Activated naive CD4-positive, alpha-beta T cell treated with anti-CD3 and anti-CD28 coated beads, Interleukin-2, amount 10 ng/mL, durations not matched to agents 7 days and 5 days (primary cell): ENCODE measurements at regions not wholly inside any gene's neighbourhood (a gene's known extent, or its start where the extent isn't known, plus 50 kb on each side); places are given as distances from the start of the nearest gene placed in this dataset.

Experiments
- CTCF ChIA-PET: fragments of 350-600 bp; sonication (Branson Sonifier 250); formaldehyde crosslinking; loops from one replicate; lab custom pipeline; 2021; ENCODE audit warnings: antibody characterized with exemption; lab: Charles Lee
- DNase-seq: peaks from one replicate; pipeline ENCODE4 v3.0.0-alpha.2; 2020
- H3K27ac Mint-ChIP-seq: one replicate; pipeline ENCODE4 v1.8.0; 2021; ENCODE audit warnings: mild to moderate bottlenecking, moderate library complexity, mixed read lengths
- H3K27me3 Mint-ChIP-seq: one replicate; pipeline ENCODE4 v1.8.0; 2021; ENCODE audit warnings: mild to moderate bottlenecking, mixed read lengths
- H3K36me3 Mint-ChIP-seq: one replicate; pipeline ENCODE4 v1.8.0; 2021; ENCODE audit warnings: mixed read lengths
- H3K4me1 Mint-ChIP-seq: one replicate; pipeline ENCODE4 v1.8.0; 2021; ENCODE audit warnings: mixed read lengths
- H3K4me3 Mint-ChIP-seq: one replicate; pipeline ENCODE4 v1.8.0; 2021; ENCODE audit warnings: mild to moderate bottlenecking, moderate library complexity, mixed read lengths
- H3K9me3 Mint-ChIP-seq: one replicate; pipeline ENCODE4 v1.8.0; 2021; ENCODE audit warnings: mixed read lengths

GRCh38 chr20:48270885-48271284 is 485.6 kb upstream of the SULF2 start:
- Mint-ChIP-seq H3K9me3 (no peaks in the 10 kb centered on the region), H3K27ac (no peak overlapping the region), H3K36me3 (no peaks in the 10 kb centered on the region), H3K4me1 (no peaks in the 10 kb centered on the region), H3K4me3 (no peak overlapping the region), H3K27me3 (peaks cover 4% of the 10 kb centered on the region)
- CTCF ChIA-PET: no interaction called here
- no peak for DNase-seq

- Mint-ChIP-seq H3K4me3 (no peak overlapping the region), H3K9me3 (no peaks in the 10 kb centered on the region), H3K27me3 (peaks cover 4% of the 10 kb centered on the region), H3K27ac (no peak overlapping the region), H3K4me1 (no peaks in the 10 kb centered on the region), H3K36me3 (no peaks in the 10 kb centered on the region)
- DNase-seq: no peak
- CTCF ChIA-PET: no interaction called here
Measured at GRCh38 chr20:48267860-48268633, 482.8 kb upstream of the SULF2 start.

- CTCF ChIA-PET: no interaction called here
- Mint-ChIP-seq H3K9me3 (no peaks in the 10 kb centered on the region), H3K36me3 (no peaks in the 10 kb centered on the region), H3K27me3 (peaks cover 4% of the 10 kb centered on the region), H3K4me3 (no peak overlapping the region), H3K4me1 (no peaks in the 10 kb centered on the region), H3K27ac (no peak overlapping the region)
- no peak for DNase-seq
Measured at GRCh38 chr20:48266571-48266970, 481.3 kb upstream of the SULF2 start.

DNA sequence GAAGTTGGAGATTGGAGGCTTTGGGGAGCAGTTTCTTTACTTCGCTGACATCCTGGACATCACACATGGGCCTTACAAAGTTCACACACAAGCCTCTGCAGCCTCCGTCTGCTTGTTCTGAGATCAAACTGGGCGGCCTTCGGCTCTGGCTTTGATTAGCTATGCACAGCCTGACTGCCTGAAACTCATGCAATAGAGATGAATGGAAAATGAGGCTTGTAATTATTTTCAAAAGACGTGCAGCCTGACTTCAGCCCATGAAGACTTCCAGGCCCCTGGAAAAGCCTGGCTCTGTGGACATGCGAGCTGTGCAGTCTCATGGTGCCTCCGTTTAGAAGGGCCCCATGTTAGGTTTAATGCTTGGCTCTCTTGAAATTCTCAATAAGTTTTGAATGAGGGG is 480.5 kb upstream of the SULF2 start:
- no peak overlapping the region for H3K4me3 Mint-ChIP-seq

GRCh38 chr20:48262955-48263354 is 477.7 kb upstream of the SULF2 start:
- Mint-ChIP-seq H3K27ac (no peak overlapping the region), H3K4me1 (no peaks in the 10 kb centered on the region)

More for the DNA sequence above, 480.5 kb upstream of the SULF2 start:
- H3K4me1 Mint-ChIP-seq: no peaks in the 10 kb centered on the region
- H3K27ac Mint-ChIP-seq: no peak overlapping the region
- CTCF ChIA-PET: no interaction called here
- no peak for DNase-seq
- H3K36me3 Mint-ChIP-seq: no peaks in the 10 kb centered on the region
- H3K27me3 Mint-ChIP-seq: peaks cover 4% of the 10 kb centered on the region
- H3K9me3 Mint-ChIP-seq: no peaks in the 10 kb centered on the region

DNA sequence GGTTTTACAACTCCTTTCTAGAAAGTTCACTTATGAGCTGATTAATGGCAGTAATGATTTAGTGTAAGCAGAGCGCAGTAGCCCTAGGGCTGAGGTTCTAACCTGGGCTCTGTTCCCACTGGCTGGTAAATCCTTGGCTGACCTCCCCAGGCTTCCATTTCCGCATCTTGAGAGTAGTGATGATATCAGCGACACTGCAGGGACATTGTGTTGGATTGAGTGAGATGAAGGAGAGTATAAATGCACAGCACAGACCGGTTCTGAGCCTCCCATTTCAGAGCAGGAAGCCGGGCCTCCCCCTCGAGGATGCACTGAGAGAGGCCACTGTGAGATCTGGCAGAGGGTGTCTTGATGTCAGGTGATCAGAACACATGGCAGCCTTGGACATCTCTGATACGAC is 477.2 kb upstream of the SULF2 start:
- no peaks in the 10 kb centered on the region for H3K36me3 Mint-ChIP-seq
- CTCF ChIA-PET: no interaction called here

More at GRCh38 chr20:48262955-48263354, 477.7 kb upstream of the SULF2 start:
- Mint-ChIP-seq H3K27me3 (no peaks in the 10 kb centered on the region), H3K4me3 (no peak overlapping the region), H3K36me3 (no peaks in the 10 kb centered on the region), H3K9me3 (no peaks in the 10 kb centered on the region)
- CTCF ChIA-PET: no interaction called here
- DNase-seq: no peak

DNA sequence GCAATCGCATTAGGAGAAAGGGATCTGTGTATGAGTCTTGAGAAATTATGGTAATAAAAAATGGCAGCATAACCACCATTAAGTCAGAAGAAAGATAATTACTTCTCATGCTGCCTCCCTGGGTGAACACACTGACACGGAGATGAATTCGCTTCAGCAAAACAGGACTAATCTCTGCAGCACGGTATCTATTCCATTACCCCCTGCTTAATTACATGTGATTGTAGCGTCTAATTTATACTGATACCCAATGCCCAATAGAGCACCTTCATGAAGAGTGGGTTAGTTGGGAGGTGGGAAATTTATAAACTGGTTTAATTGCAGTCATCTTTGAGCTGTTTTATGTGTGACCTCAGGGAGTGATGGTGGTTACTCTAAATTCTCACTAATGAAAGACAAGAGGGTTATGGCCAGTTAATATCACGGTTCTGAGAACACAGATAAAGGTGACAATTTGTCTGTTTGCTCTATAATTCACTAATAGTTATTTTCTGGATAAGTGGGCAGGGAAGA is 476.2 kb upstream of the SULF2 start:
- no peaks in the 10 kb centered on the region for H3K4me1 Mint-ChIP-seq
- no peaks in the 10 kb centered on the region for H3K27me3 Mint-ChIP-seq
- H3K4me3 Mint-ChIP-seq: no peak overlapping the region
- H3K36me3 Mint-ChIP-seq: no peaks in the 10 kb centered on the region
- CTCF ChIA-PET: no interaction called here
- DNase-seq: no peak
- no peak overlapping the region for H3K27ac Mint-ChIP-seq
- H3K9me3 Mint-ChIP-seq: no peaks in the 10 kb centered on the region

More for the DNA sequence above, 477.2 kb upstream of the SULF2 start:
- H3K27ac Mint-ChIP-seq: no peak overlapping the region
- no peaks in the 10 kb centered on the region for H3K9me3 Mint-ChIP-seq
- DNase-seq: no peak
- no peaks in the 10 kb centered on the region for H3K4me1 Mint-ChIP-seq
- H3K4me3 Mint-ChIP-seq: no peak overlapping the region
- no peaks in the 10 kb centered on the region for H3K27me3 Mint-ChIP-seq

- Mint-ChIP-seq H3K27me3 (no peaks in the 10 kb centered on the region), H3K9me3 (no peaks in the 10 kb centered on the region)
Measured at GRCh38 chr20:48260129-48260756, 475.0 kb upstream of the SULF2 start.

DNA sequence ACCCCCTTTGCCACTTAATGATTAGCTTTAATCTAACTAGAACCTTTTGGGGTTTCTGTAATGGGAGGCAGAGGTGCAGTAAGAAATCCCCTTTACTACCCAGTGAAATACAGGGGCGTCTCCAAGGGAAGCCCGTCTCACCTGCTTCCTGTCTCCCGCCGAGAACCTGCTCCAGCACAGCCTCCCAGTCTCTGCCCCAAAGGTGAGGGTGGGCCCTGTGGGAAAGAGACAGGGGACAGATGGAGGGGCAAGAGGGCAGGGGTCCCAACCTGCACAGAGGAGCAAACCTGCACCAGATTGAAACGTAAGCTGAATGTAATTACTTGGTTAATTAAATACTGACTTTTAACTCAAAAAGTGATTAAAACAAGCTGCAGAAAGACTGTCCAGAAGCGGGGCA is 474.2 kb upstream of the SULF2 start:
- Mint-ChIP-seq H3K27me3 (no peaks in the 10 kb centered on the region), H3K27ac (no peak overlapping the region), H3K36me3 (no peaks in the 10 kb centered on the region), H3K4me3 (no peak overlapping the region), H3K9me3 (no peaks in the 10 kb centered on the region), H3K4me1 (no peaks in the 10 kb centered on the region)
- no peak for DNase-seq
- CTCF ChIA-PET: no interaction called here

More at GRCh38 chr20:48260129-48260756, 475.0 kb upstream of the SULF2 start:
- Mint-ChIP-seq H3K27ac (no peak overlapping the region), H3K36me3 (no peaks in the 10 kb centered on the region), H3K4me3 (no peak overlapping the region), H3K4me1 (no peaks in the 10 kb centered on the region)
- CTCF ChIA-PET: no interaction called here
- no peak for DNase-seq

DNA sequence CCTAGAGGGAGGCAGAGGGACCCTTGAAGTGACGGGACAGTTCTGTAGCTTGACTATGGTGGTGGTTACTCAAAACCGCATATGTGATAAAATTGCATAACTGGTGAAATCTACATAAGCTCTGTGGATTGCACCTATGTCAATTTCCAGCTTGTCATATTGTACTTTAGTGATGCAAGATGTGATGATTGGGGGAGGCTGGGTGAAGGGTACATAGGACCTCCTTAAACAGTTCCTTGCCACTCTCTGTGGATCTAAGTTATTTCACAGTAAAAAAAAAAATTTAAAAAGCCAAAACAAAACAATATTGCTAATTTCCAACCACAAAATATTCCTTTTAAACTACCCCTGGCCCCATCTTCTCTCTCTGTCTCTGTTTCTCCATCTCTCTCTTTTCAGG is 472.6 kb upstream of the SULF2 start:
- no peak overlapping the region for H3K4me3 Mint-ChIP-seq
- no peaks in the 10 kb centered on the region for H3K36me3 Mint-ChIP-seq
- CTCF ChIA-PET: interaction anchor here (0.5 kb wide), 1 partner anchor 144 kb away, joined by 3 read pairs; no protein-coding TSS in a partner anchor
- H3K9me3 Mint-ChIP-seq: no peaks in the 10 kb centered on the region
- peaks cover 3% of the 10 kb centered on the region for H3K27me3 Mint-ChIP-seq
- no peaks in the 10 kb centered on the region for H3K4me1 Mint-ChIP-seq
- H3K27ac Mint-ChIP-seq: no peak overlapping the region
- no peak for DNase-seq

- Mint-ChIP-seq H3K36me3 (no peaks in the 10 kb centered on the region), H3K27me3 (peaks cover 4% of the 10 kb centered on the region), H3K27ac (no peak overlapping the region), H3K9me3 (no peaks in the 10 kb centered on the region), H3K4me1 (no peaks in the 10 kb centered on the region), H3K4me3 (no peak overlapping the region)
- no peak for DNase-seq
- CTCF ChIA-PET: no interaction called here
Measured at GRCh38 chr20:48247961-48248360, 462.7 kb upstream of the SULF2 start.

- DNase-seq: no peak
- H3K36me3 Mint-ChIP-seq: no peaks in the 10 kb centered on the region
- no peaks in the 10 kb centered on the region for H3K9me3 Mint-ChIP-seq
- no peaks in the 10 kb centered on the region for H3K4me1 Mint-ChIP-seq
- no peak overlapping the region for H3K27ac Mint-ChIP-seq
- CTCF ChIA-PET: no interaction called here
- H3K27me3 Mint-ChIP-seq: peaks cover 8% of the 10 kb centered on the region
- H3K4me3 Mint-ChIP-seq: no peak overlapping the region
Measured at GRCh38 chr20:48246061-48246790, 460.9 kb upstream of the SULF2 start.

DNA sequence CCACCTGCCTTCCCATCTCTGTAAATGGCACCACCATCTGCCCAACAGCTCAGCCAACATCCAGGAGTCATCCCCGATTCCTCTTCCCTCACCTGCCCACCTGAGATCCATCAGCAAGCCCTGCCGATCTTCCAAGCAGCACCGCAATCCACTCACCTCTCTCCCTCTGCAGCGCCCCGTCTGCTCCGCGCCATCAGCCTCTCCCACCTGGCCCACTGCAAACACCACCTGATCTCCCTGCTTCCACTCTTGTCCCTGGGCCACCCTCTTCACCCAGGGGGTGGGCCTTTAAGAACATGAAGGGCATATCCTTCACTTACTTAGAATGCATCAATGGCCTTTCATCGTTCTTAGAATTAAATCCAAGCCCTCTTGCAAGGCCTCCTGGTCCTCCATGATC is 457.3 kb upstream of the SULF2 start:
- Mint-ChIP-seq H3K27me3 (peaks cover 8% of the 10 kb centered on the region), H3K4me3 (no peak overlapping the region), H3K27ac (no peak overlapping the region), H3K9me3 (no peaks in the 10 kb centered on the region), H3K36me3 (no peaks in the 10 kb centered on the region), H3K4me1 (no peaks in the 10 kb centered on the region)
- no peak for DNase-seq
- CTCF ChIA-PET: no interaction called here

DNA sequence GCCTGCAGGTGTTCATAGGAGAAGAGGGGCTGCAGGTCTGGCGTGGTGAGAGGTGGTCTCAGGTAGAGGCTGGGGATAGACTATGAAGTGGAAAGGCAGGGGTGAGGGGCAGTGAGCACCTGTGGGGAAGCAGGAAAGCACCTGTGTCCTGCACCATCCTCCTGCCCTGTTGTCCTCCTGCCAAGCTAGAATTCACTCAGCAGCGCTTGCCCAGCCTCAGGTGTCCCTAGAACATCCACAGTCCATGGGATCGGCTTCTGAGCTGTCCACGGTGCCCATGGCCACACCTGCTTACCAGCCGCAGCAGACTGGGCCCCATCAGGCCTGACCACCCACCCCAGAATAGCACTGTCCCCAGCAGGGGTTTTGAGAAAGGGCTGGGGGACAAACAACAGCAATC is 456.2 kb upstream of the SULF2 start:
- no peak overlapping the region for H3K4me3 Mint-ChIP-seq
- CTCF ChIA-PET: no interaction called here
- no peak for DNase-seq

More for the DNA sequence above, 456.2 kb upstream of the SULF2 start:
- no peaks in the 10 kb centered on the region for H3K4me1 Mint-ChIP-seq
- H3K27ac Mint-ChIP-seq: no peak overlapping the region
- H3K27me3 Mint-ChIP-seq: peaks cover 8% of the 10 kb centered on the region
- H3K36me3 Mint-ChIP-seq: no peaks in the 10 kb centered on the region
- no peaks in the 10 kb centered on the region for H3K9me3 Mint-ChIP-seq
